Colonic mucosa (tissue), 4 donors: ENCODE measurements at regions not wholly inside any gene's neighbourhood (a gene's known extent, or its start where the extent isn't known, plus 50 kb on each side); places are given as distances from the start of the nearest gene placed in this dataset.
A peak's percentile ranks its signal among the peaks of the same experiment; 100 is the strongest.

Experiments used
- DNase-seq: peaks from one replicate; pipeline ENCODE4 v3.0.0-alpha.2; 2020
- H3K27ac ChIP-seq: fragments of 200-600 bp; one replicate; pipeline ENCODE4 v1.8.0; 2021
- H3K27me3 ChIP-seq: fragments of 200-600 bp; one replicate; pipeline ENCODE4 v1.8.0; 2021
- H3K36me3 ChIP-seq: fragments of 200-600 bp; one replicate; pipeline ENCODE4 v1.8.0; 2021
- H3K4me1 ChIP-seq: fragments of 200-600 bp; one replicate; pipeline ENCODE4 v1.8.0; 2021; ENCODE audit warnings: mild to moderate bottlenecking
- H3K4me3 ChIP-seq: fragments of 200-600 bp; one replicate; pipeline ENCODE4 v1.8.0; 2021
- H3K9ac ChIP-seq, 2 donors: one replicate each; pipeline ENCODE4 v1.7.0; 2013; ENCODE audit warnings: control low read depth in 2 of 2, low read depth in 2 of 2, low read length in 2 of 2
- H3K9me3 ChIP-seq: fragments of 200-600 bp; one replicate; pipeline ENCODE4 v1.8.0; 2021
- intact Hi-C: fragments of 100-400 bp; cut with DNase I; formaldehyde crosslinking; loops from one replicate; pipeline ENCODE4 v1.14.1; 2022
- TF ChIP-seq, protein P1 (sequence below): fragments of 200-600 bp; IDR thresholded peaks from one replicate; pipeline ENCODE4 v1.8.0; 2022; ENCODE audit warnings: antibody characterized with exemption, mild to moderate bottlenecking
- donor health status: healthy.
- donor health status: DM: no; HTN: no; CAD: no.
- donor health status: DM: no; HTN: no; CAD: no.

DNA sequence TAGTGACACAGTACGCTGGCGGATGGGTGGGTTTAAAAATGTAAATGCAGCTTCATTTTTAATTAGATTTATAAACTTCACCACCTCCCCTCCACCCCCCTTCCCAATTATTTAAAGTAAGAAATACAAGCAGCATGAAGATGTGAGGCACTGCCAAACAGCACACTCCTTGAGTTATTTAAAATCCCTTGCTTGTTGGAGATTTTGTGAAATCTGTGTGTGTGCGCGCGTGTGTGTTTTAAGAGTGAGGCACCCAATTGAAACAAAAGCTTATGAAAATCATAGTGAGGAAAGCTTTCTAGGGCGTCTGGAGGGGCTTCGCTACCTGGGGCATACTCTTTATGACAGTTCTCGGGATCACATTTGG is 219.6 kb upstream of the IRX3 start:
- Histone ChIP-seq H3K4me3 (no peak overlapping the region), H3K4me1 (no peaks in the 10 kb centered on the region), H3K27me3 (no peaks in the 10 kb centered on the region), H3K27ac (no peak overlapping the region), H3K9ac (no peak overlapping the region), H3K9me3 (no peaks in the 10 kb centered on the region), H3K36me3 (no peaks in the 10 kb centered on the region)
- TF ChIP-seq, protein P1, sequence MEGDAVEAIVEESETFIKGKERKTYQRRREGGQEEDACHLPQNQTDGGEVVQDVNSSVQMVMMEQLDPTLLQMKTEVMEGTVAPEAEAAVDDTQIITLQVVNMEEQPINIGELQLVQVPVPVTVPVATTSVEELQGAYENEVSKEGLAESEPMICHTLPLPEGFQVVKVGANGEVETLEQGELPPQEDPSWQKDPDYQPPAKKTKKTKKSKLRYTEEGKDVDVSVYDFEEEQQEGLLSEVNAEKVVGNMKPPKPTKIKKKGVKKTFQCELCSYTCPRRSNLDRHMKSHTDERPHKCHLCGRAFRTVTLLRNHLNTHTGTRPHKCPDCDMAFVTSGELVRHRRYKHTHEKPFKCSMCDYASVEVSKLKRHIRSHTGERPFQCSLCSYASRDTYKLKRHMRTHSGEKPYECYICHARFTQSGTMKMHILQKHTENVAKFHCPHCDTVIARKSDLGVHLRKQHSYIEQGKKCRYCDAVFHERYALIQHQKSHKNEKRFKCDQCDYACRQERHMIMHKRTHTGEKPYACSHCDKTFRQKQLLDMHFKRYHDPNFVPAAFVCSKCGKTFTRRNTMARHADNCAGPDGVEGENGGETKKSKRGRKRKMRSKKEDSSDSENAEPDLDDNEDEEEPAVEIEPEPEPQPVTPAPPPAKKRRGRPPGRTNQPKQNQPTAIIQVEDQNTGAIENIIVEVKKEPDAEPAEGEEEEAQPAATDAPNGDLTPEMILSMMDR = no peak
- intact Hi-C loops = no loop called here
- no peak for DNase-seq

- no peaks in the 10 kb centered on the region for H3K27me3 ChIP-seq
- intact Hi-C loops = no loop called here
- no peak for DNase-seq
- H3K27ac ChIP-seq = no peak overlapping the region
- H3K9me3 ChIP-seq = no peaks in the 10 kb centered on the region
- no peak overlapping the region for H3K4me3 ChIP-seq
- no peaks in the 10 kb centered on the region for H3K4me1 ChIP-seq
- no peaks in the 10 kb centered on the region for H3K36me3 ChIP-seq
- no peak overlapping the region for H3K9ac ChIP-seq
- TF ChIP-seq, protein P1 = no peak
These were observed 219.1 kb upstream of the IRX3 start for GRCh38 chr16:54505549-54506213.

DNA sequence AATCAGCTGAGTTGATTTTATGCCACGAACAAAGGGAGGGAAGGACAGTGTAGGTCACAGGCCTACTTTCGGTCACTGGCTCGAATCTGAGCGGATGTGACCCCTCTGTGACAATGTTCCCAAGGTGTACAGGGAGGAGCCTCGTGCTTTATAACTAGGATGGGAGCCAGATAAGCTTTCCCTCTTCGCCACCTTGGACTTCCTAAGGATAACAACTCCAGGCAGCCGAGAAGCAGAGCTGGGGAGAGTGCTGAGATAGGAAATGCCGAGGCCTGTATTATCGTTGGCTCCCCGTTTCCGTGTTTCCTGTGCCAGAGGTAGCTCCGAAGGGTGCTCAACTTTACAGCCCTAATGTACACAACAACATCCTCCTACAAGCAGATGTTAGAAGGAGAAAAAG is 217.8 kb upstream of the IRX3 start:
- TF ChIP-seq, protein P1 = no peak
- H3K36me3 ChIP-seq = no peaks in the 10 kb centered on the region
- H3K27me3 ChIP-seq = no peaks in the 10 kb centered on the region
- no peaks in the 10 kb centered on the region for H3K4me1 ChIP-seq
- no peaks in the 10 kb centered on the region for H3K9me3 ChIP-seq
- peak; percentile 43 for DNase-seq
- H3K4me3 ChIP-seq = no peak overlapping the region
- intact Hi-C loops = no loop called here
- no peak overlapping the region for H3K27ac ChIP-seq
- no peak overlapping the region for H3K9ac ChIP-seq

- H3K4me3 ChIP-seq = no peak overlapping the region
- DNase-seq = no peak
- H3K27me3 ChIP-seq = no peaks in the 10 kb centered on the region
- intact Hi-C loops = no loop called here
- no peak overlapping the region for H3K9ac ChIP-seq
- TF ChIP-seq, protein P1 = no peak
- H3K9me3 ChIP-seq = no peaks in the 10 kb centered on the region
- no peak overlapping the region for H3K27ac ChIP-seq
- no peaks in the 10 kb centered on the region for H3K4me1 ChIP-seq
- no peaks in the 10 kb centered on the region for H3K36me3 ChIP-seq
These were observed 217.3 kb upstream of the IRX3 start for GRCh38 chr16:54503856-54504219.

GRCh38 chr16:54503011-54503855 is 216.6 kb upstream of the IRX3 start:
- Histone ChIP-seq H3K4me3 (no peak overlapping the region), H3K4me1 (no peaks in the 10 kb centered on the region), H3K36me3 (no peaks in the 10 kb centered on the region), H3K27me3 (no peaks in the 10 kb centered on the region), H3K9me3 (no peaks in the 10 kb centered on the region), H3K9ac (no peak overlapping the region), H3K27ac (no peak overlapping the region)
- TF ChIP-seq, protein P1 = no peak
- DNase-seq = peak; percentile 38
- intact Hi-C loops = no loop called here
